ENCODE measurements at regions not wholly inside any gene's neighbourhood (a gene's known extent, or its start where the extent isn't known, plus 50 kb on each side); places are given as distances from the start of the nearest gene placed in this dataset.

GRCh38 chr9:23567516-23568165 is 258.4 kb downstream of the ELAVL2 start:
- intact Hi-C loops (cut with micrococcal nuclease) (no loop called here), dilution Hi-C loops (cut with HindIII; ENCODE audit: low sequenced_read_pairs, unreplicated experiment) (no loop called here), in situ Hi-C loops (cut with MboI; ENCODE audit: low sequenced_read_pairs) (no loop called here)
- no peak overlapping the region for H3K9ac ChIP-seq (ENCODE audit: low read depth, low read length)
- no peak overlapping the region for H3K56ac ChIP-seq (ENCODE audit: extremely low read depth, insufficient read depth, low read length)
- H2BK120ac ChIP-seq (ENCODE audit: low read depth, low read length), result no peak overlapping the region
- no peaks in the 10 kb centered on the region for H3K79me1 ChIP-seq (ENCODE audit: low read depth in 1 of 2, low read length in 2 of 2)
- ChIA-PET POLR2A (ENCODE audit: unreplicated experiment) (no interaction called here), CTCF (no interaction called here)
- TF ChIP-seq CHD1 (IDR thresholded peaks at IDR 0.05; ENCODE audit: low read depth, low read length), result no peak
- TF ChIP-seq POLR2A (IDR thresholded peaks at IDR 0.05; ENCODE audit: low read depth, low read length), result no peak
- H3K9me1 ChIP-seq (ENCODE audit: insufficient read depth, low read length), result no peaks in the 10 kb centered on the region
- no peak overlapping the region for H4K91ac ChIP-seq (ENCODE audit: insufficient read depth, low read depth, low read length)
- H3K4me2 ChIP-seq (ENCODE audit: low read depth, low read length), result no peak overlapping the region
- DNase-seq (no peak), ATAC-seq (ENCODE audit: low read depth) (no peak)
- H2AFZ ChIP-seq (replicated peaks; ENCODE audit: low read length, poor library complexity), result no peak overlapping the region
- H2AK9ac ChIP-seq (replicated peaks; ENCODE audit: low read depth, low read length, poor library complexity), result no peak overlapping the region
- H4K5ac ChIP-seq (ENCODE audit: low read depth, low read length), result no peak overlapping the region
- H2BK20ac ChIP-seq (ENCODE audit: low read depth, low read length), result no peak overlapping the region
- H3K4ac ChIP-seq (ENCODE audit: low read depth, low read length), result no peak overlapping the region
- H3K14ac ChIP-seq (replicated peaks; ENCODE audit: low read depth, low read length), result no peak overlapping the region
- BruUV-seq (replicated peaks), result no TSS peak
- H3K27me3 ChIP-seq (ENCODE audit: control insufficient read depth, insufficient read depth, low read length), result no peaks in the 10 kb centered on the region
- no peak overlapping the region for H2BK15ac ChIP-seq (ENCODE audit: low read depth, low read length)
- no peak overlapping the region for H2AK5ac ChIP-seq (ENCODE audit: low read depth, low read length)
- WGBS, 2 experiments (ENCODE audit: extremely low coverage in 2 of 2, insufficient read length in 1 of 2), result no CpG with 5 or more reads among the region's 5 CpGs
- no peak overlapping the region for H3K27ac ChIP-seq (ENCODE audit: insufficient read depth, low read length)
- H4K8ac ChIP-seq (ENCODE audit: low read depth in 2 of 2, low read length in 2 of 2), result no peak overlapping the region
- H3K4me3 ChIP-seq (ENCODE audit: insufficient read depth, low read depth, low read length), result no peak overlapping the region
- no peak overlapping the region for H2BK5ac ChIP-seq (ENCODE audit: low read depth, low read length, poor library complexity, severe bottlenecking)
- H3K4me1 ChIP-seq (ENCODE audit: control insufficient read depth, insufficient read depth, low read length), result no peaks in the 10 kb centered on the region
- H3K36me3 ChIP-seq (ENCODE audit: control insufficient read depth, insufficient read depth, low read length), result no peaks in the 10 kb centered on the region
- peaks cover 8% of the 10 kb centered on the region for H3K9me3 ChIP-seq (ENCODE audit: control insufficient read depth, insufficient read depth, low read length)
- no peak overlapping the region for H3K18ac ChIP-seq (ENCODE audit: low read depth, low read length)
- H3K23ac ChIP-seq (ENCODE audit: low read depth, low read length), result no peak overlapping the region
- H4K20me1 ChIP-seq (ENCODE audit: insufficient read depth, low read length), result no peaks in the 10 kb centered on the region

Data from IMR-90 (cell line).